HT1080 (cell line): ENCODE measurements at regions not wholly inside any gene's neighbourhood (a gene's known extent, or its start where the extent isn't known, plus 50 kb on each side); places are given as distances from the start of the nearest gene placed in this dataset. TPM values are rescaled to one million over a fixed set of nuclear protein-coding genes. Genes with fewer than 3 reads are reported as not detected.
"Not testable (repeated sequence)": the region's sequence is repeated elsewhere in the genome, so short reads cannot be mapped to it uniquely, and the experiment has no call there.

Source experiments
- DNase-seq: peaks from one replicate; pipeline ENCODE4 v3.0.0-alpha.2; 2015; ENCODE audit warnings: low read depth
- small RNA-seq: library from RNA; depleted of rRNA; stranded (forward); fragments of <200 nt; gene quantifications from one replicate; pipeline ENCODE3, GENCODE V24; 2014

GRCh38 chr5:81830596-81830995 is 79.7 kb upstream of the SSBP2 start:
- DNase-seq = no peak

GRCh38 chr5:81829242-81829641 is 78.3 kb upstream of the SSBP2 start:
- peak; percentile 65 for DNase-seq

GRCh38 chr5:81827500-81827899 is 76.6 kb upstream of the SSBP2 start:
- DNase-seq = no peak

- no peak for DNase-seq
Observed at GRCh38 chr5:81826128-81826527, 75.2 kb upstream of the SSBP2 start.

GRCh38 chr5:81825237-81825636 is 74.3 kb upstream of the SSBP2 start:
- peak; percentile 67 for DNase-seq

GRCh38 chr5:81823736-81824135 is 72.8 kb upstream of the SSBP2 start:
- not testable (repeated sequence) for DNase-seq

GRCh38 chr5:81820863-81821262 is 70.0 kb upstream of the SSBP2 start:
- no peak for DNase-seq

- no peak for DNase-seq
Observed at GRCh38 chr5:81820318-81820636, 69.4 kb upstream of the SSBP2 start.

GRCh38 chr5:81819556-81820317 is 68.8 kb upstream of the SSBP2 start:
- peak; percentile 46 for DNase-seq

- peak; percentile 23 for DNase-seq
Observed at GRCh38 chr5:81817980-81818379, 67.1 kb upstream of the SSBP2 start.

GRCh38 chr5:81817086-81817485 is 66.2 kb upstream of the SSBP2 start:
- DNase-seq = no peak

GRCh38 chr5:81815321-81815720 is 64.4 kb upstream of the SSBP2 start:
- DNase-seq = no peak

GRCh38 chr5:81808106-81808505 is 57.2 kb upstream of the SSBP2 start:
- no peak for DNase-seq

GRCh38 chr5:81805086-81805485 is 54.2 kb upstream of the SSBP2 start:
- no peak for DNase-seq

- no peak for DNase-seq
Observed at GRCh38 chr5:81803812-81804211, 52.9 kb upstream of the SSBP2 start.

- DNase-seq = no peak
Observed at GRCh38 chr5:81802625-81803024, 51.7 kb upstream of the SSBP2 start.

GRCh38 chr5:81802020-81802419 is 51.1 kb upstream of the SSBP2 start:
- DNase-seq = no peak

- DNase-seq = no peak
Observed at GRCh38 chr5:81800797-81801196, 49.9 kb upstream of the SSBP2 start.

Small RNA genes in the stretch of these regions (small RNA-seq; reads per million reads assigned to genes)
- gene SEM1P1 = not detected
